Suprapubic skin (tissue), 4 donors: ENCODE measurements at regions not wholly inside any gene's neighbourhood (a gene's known extent, or its start where the extent isn't known, plus 50 kb on each side); places are given as distances from the start of the nearest gene placed in this dataset.

Experiments
- EP300 ChIP-seq: sonication (generic); formaldehyde crosslinking; IDR thresholded peaks from one replicate; pipeline ENCODE4 v1.6.1; 2017; ENCODE audit warnings: antibody characterized with exemption
- POLR2A ChIP-seq, 2 donors: fragments of 450-650 bp; IDR thresholded peaks; one replicate each; pipeline ENCODE4 v1.6.1; 2017; ENCODE audit warnings: antibody characterized with exemption in 2 of 2, mild to moderate bottlenecking in 2 of 2, moderate library complexity in 2 of 2
- POLR2AphosphoS5 ChIP-seq, 3 donors: sonication (generic); formaldehyde crosslinking; IDR thresholded peaks; one replicate each; pipeline ENCODE4 v1.6.1; 2017; ENCODE audit warnings: antibody characterized with exemption in 3 of 3
- TF ChIP-seq, protein P1 (sequence below), 2 donors: fragments of 200-600 bp in 1 of 2; fragments of 450-650 bp in 1 of 2; sonication (generic) in 1 of 2; IDR thresholded peaks; one replicate each; pipeline ENCODE4 v1.5.1; 2016 to 2019; ENCODE audit warnings: antibody characterized with exemption in 2 of 2, mild to moderate bottlenecking in 1 of 2, moderate library complexity in 1 of 2

DNA sequence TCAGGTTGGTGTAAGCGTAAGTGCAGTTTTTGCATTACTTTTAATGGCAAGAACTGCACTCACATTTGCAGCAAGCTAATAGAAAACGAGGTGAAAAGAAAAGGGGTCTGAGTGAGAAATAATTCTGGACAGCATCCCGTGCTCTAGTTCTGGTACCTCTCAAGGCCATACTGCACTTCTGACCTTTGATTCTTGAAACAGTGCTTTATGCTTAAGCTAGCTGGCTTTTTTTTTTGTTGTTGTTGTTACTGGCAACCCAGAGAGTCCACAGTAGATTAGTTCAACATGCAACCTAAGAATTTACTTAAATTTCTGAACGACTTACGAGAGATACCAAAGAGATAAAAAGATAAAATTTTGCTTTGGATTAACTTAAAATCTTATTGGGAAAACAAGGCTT, 75.2 kb upstream of the PRKD1 start:
- TF ChIP-seq, protein P1, sequence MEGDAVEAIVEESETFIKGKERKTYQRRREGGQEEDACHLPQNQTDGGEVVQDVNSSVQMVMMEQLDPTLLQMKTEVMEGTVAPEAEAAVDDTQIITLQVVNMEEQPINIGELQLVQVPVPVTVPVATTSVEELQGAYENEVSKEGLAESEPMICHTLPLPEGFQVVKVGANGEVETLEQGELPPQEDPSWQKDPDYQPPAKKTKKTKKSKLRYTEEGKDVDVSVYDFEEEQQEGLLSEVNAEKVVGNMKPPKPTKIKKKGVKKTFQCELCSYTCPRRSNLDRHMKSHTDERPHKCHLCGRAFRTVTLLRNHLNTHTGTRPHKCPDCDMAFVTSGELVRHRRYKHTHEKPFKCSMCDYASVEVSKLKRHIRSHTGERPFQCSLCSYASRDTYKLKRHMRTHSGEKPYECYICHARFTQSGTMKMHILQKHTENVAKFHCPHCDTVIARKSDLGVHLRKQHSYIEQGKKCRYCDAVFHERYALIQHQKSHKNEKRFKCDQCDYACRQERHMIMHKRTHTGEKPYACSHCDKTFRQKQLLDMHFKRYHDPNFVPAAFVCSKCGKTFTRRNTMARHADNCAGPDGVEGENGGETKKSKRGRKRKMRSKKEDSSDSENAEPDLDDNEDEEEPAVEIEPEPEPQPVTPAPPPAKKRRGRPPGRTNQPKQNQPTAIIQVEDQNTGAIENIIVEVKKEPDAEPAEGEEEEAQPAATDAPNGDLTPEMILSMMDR (IDR thresholded peaks at IDR 0.05), result no peak
- TF ChIP-seq EP300 (no peak), POLR2AphosphoS5 (IDR thresholded peaks at IDR 0.05) (no peak), POLR2A (IDR thresholded peaks at IDR 0.05) (no peak)
